Choroid plexus epithelial cell (primary cell): ENCODE measurements at regions not wholly inside any gene's neighbourhood (a gene's known extent, or its start where the extent isn't known, plus 50 kb on each side); places are given as distances from the start of the nearest gene placed in this dataset.
"Not testable (repeated sequence)": the region's sequence is repeated elsewhere in the genome, so short reads cannot be mapped to it uniquely, and the experiment has no call there.

Experiments used
- DNase-seq: peaks from one replicate; pipeline ENCODE4 v3.0.0-alpha.2; 2010; ENCODE audit warnings: low read depth
- H3K4me3 ChIP-seq: 2 replicates; pipeline ENCODE4 v1.5.1; 2011; ENCODE audit warnings: low read depth, mild to moderate bottlenecking, control low read depth, low read length, moderate library complexity
- CTCF ChIP-seq: conservative IDR thresholded peaks from 2 replicates; pipeline ENCODE4 v1.5.1; 2011; ENCODE audit warnings: low read depth, mild to moderate bottlenecking, control low read depth, inconsistent platforms, low read length, moderate library complexity

- DNase-seq = peak; percentile 66
- TF ChIP-seq CTCF = no peak
- H3K4me3 ChIP-seq = no peak overlapping the region
Measured at GRCh38 chr2:53131416-53131815, 636.2 kb upstream of the CHAC2 start.

- H3K4me3 ChIP-seq = no peak overlapping the region
- no peak for TF ChIP-seq CTCF
- peak; percentile 81 for DNase-seq
Measured at GRCh38 chr2:53130441-53130943, 637.1 kb upstream of the CHAC2 start.

- no peak for TF ChIP-seq CTCF
- peak; percentile 89 for DNase-seq
- no peak overlapping the region for H3K4me3 ChIP-seq
Measured at GRCh38 chr2:53129851-53130250, 637.8 kb upstream of the CHAC2 start.

GRCh38 chr2:53127061-53127650 lies 640.4 kb upstream of the CHAC2 start:
- no peak for TF ChIP-seq CTCF
- H3K4me3 ChIP-seq = no peak overlapping the region
- DNase-seq = no peak

- TF ChIP-seq CTCF = no peak
- no peak overlapping the region for H3K4me3 ChIP-seq
- DNase-seq = no peak
Measured at GRCh38 chr2:53114991-53115390, 652.6 kb upstream of the CHAC2 start.

- no peak for DNase-seq
- no peak for TF ChIP-seq CTCF
- no peak overlapping the region for H3K4me3 ChIP-seq
Measured at GRCh38 chr2:53114582-53114981, 653.0 kb upstream of the CHAC2 start.

- DNase-seq, H3K4me3 ChIP-seq: not testable (repeated sequence)
Measured at GRCh38 chr2:53112408-53112807, 655.2 kb upstream of the CHAC2 start.
